RPMI8226 (cell line): ENCODE measurements at regions not wholly inside any gene's neighbourhood (a gene's known extent, or its start where the extent isn't known, plus 50 kb on each side); places are given as distances from the start of the nearest gene placed in this dataset.
"Not testable (repeated sequence)": the region's sequence is repeated elsewhere in the genome, so short reads cannot be mapped to it uniquely, and the experiment has no call there.

ENCODE experiments used
- DNase-seq: peaks from one replicate; pipeline ENCODE4 v3.0.0-alpha.2; 2015

GRCh38 chr1:101428562-101428961 lies 191.7 kb downstream of the S1PR1 start:
- DNase-seq, result no peak

- no peak for DNase-seq
Measured at GRCh38 chr1:101431956-101432510, 195.2 kb downstream of the S1PR1 start.

GRCh38 chr1:101435831-101436511 lies 199.2 kb downstream of the S1PR1 start:
- DNase-seq, result no peak

- no peak for DNase-seq
Measured at GRCh38 chr1:101437800-101438199, 201.0 kb downstream of the S1PR1 start.

- DNase-seq, result peak; percentile 37
Measured at GRCh38 chr1:101438359-101438758, 201.5 kb downstream of the S1PR1 start.

- no peak for DNase-seq
Measured at GRCh38 chr1:101440485-101440884, 203.7 kb downstream of the S1PR1 start.

GRCh38 chr1:101444381-101444780 lies 207.6 kb downstream of the S1PR1 start:
- no peak for DNase-seq

GRCh38 chr1:101444873-101445618 lies 208.2 kb downstream of the S1PR1 start:
- DNase-seq, result no peak

GRCh38 chr1:101448018-101448417 lies 211.2 kb downstream of the S1PR1 start:
- no peak for DNase-seq

- DNase-seq, result not testable (repeated sequence)
Measured at GRCh38 chr1:101450691-101451090, 213.9 kb downstream of the S1PR1 start.

GRCh38 chr1:101451888-101452287 lies 215.1 kb downstream of the S1PR1 start:
- DNase-seq, result no peak

- no peak for DNase-seq
Measured at GRCh38 chr1:101452825-101453224, 216.0 kb downstream of the S1PR1 start.

GRCh38 chr1:101453844-101454243 lies 217.0 kb downstream of the S1PR1 start:
- no peak for DNase-seq

- no peak for DNase-seq
Measured at GRCh38 chr1:101455166-101455565, 218.3 kb downstream of the S1PR1 start.

- no peak for DNase-seq
Measured at GRCh38 chr1:101460739-101461138, 223.9 kb downstream of the S1PR1 start.

- DNase-seq, result no peak
Measured at GRCh38 chr1:101463195-101463594, 226.4 kb downstream of the S1PR1 start.

- DNase-seq, result no peak
Measured at GRCh38 chr1:101465941-101466340, 229.1 kb downstream of the S1PR1 start.

GRCh38 chr1:101474039-101474665 lies 237.3 kb downstream of the S1PR1 start:
- DNase-seq, result peak; percentile 35

GRCh38 chr1:101476541-101476940 lies 239.7 kb downstream of the S1PR1 start:
- no peak for DNase-seq

GRCh38 chr1:101479945-101480344 lies 243.1 kb downstream of the S1PR1 start:
- DNase-seq, result no peak

- DNase-seq, result no peak
Measured at GRCh38 chr1:101482306-101482705, 245.5 kb downstream of the S1PR1 start.

- DNase-seq, result no peak
Measured at GRCh38 chr1:101483982-101484688, 247.3 kb downstream of the S1PR1 start.
